CD14-positive monocyte (primary cell): ENCODE measurements at regions not wholly inside any gene's neighbourhood (a gene's known extent, or its start where the extent isn't known, plus 50 kb on each side); places are given as distances from the start of the nearest gene placed in this dataset.

Source experiments
- DNase-seq, 3 donors: peaks; one replicate each; pipeline ENCODE4 v3.0.0-alpha.2; 2011 to 2022
- H2AFZ ChIP-seq: 2 replicates; pipeline ENCODE4 v1.6.0; 2012; ENCODE audit warnings: mild to moderate bottlenecking, low read depth, low read length, inconsistent platforms; ENCODE audit not compliant: insufficient read depth, poor library complexity, severe bottlenecking
- H3K27ac ChIP-seq, 2 donors: 1 replicate in 1 of 2; 2 replicates in 1 of 2; pipeline ENCODE4 v1.5.1; 2012 to 2013; ENCODE audit warnings: low read length in 2 of 2, control low read depth in 1 of 2, inconsistent platforms in 1 of 2, low read depth in 1 of 2, mild to moderate bottlenecking in 1 of 2
- H3K27me3 ChIP-seq, 2 donors: one replicate each; pipeline versions ENCODE4 v1.6.0 to v1.6.1; 2011 to 2013; ENCODE audit warnings: low read length in 2 of 2; ENCODE audit not compliant: control insufficient read depth in 2 of 2, insufficient read depth in 2 of 2
- H3K36me3 ChIP-seq, 2 donors: replicated peaks in 1 of 2; 1 replicate in 1 of 2; 2 replicates in 1 of 2; pipeline versions ENCODE4 v1.5.1 to v1.6.1; 2012 to 2013; ENCODE audit warnings: low read length in 2 of 2, control low read depth in 1 of 2, inconsistent platforms in 1 of 2, mild to moderate bottlenecking in 1 of 2; ENCODE audit not compliant: insufficient read depth in 2 of 2, control insufficient read depth in 1 of 2
- H3K4me1 ChIP-seq, 2 donors: 1 replicate in 1 of 2; 2 replicates in 1 of 2; pipeline versions ENCODE4 v1.5.1 to v1.6.1; 2012 to 2013; ENCODE audit warnings: low read length in 2 of 2, control low read depth in 1 of 2, inconsistent platforms in 1 of 2, mild to moderate bottlenecking in 1 of 2, moderate library complexity in 1 of 2; ENCODE audit not compliant: insufficient read depth in 2 of 2, control insufficient read depth in 1 of 2
- H3K4me2 ChIP-seq: replicated peaks from 2 replicates; pipeline ENCODE3; 2012; ENCODE audit warnings: low read length, moderate library complexity, mild to moderate bottlenecking; ENCODE audit not compliant: poor library complexity, severe bottlenecking; ENCODE audit errors: extremely low read depth
- H3K4me3 ChIP-seq, 3 experiments: fragments of 200-600 bp in 1 of 3; sonication (generic) in 1 of 3; replicated peaks in 1 of 3; 1 replicate in 2 of 3; 2 replicates in 1 of 3; pipeline ENCODE4 v1.5.1; 2011 to 2013; ENCODE audit warnings: low read length in 3 of 3, mild to moderate bottlenecking in 3 of 3, control low read depth in 2 of 3, low read depth in 2 of 3, inconsistent platforms in 1 of 3, moderate library complexity in 1 of 3
- H3K79me2 ChIP-seq: 2 replicates; pipeline ENCODE4 v1.6.0; 2012; ENCODE audit warnings: mild to moderate bottlenecking, control low read depth, inconsistent platforms, low read length, moderate library complexity; ENCODE audit not compliant: insufficient read depth
- H3K9ac ChIP-seq: 2 replicates; pipeline ENCODE4 v1.6.0; 2017; ENCODE audit warnings: low read length, mild to moderate bottlenecking; ENCODE audit not compliant: insufficient read depth, poor library complexity, severe bottlenecking
- H3K9me3 ChIP-seq, 2 donors: replicated peaks in 1 of 2; 1 replicate in 1 of 2; 2 replicates in 1 of 2; pipeline versions ENCODE4 v1.5.1 to v1.6.1; 2012 to 2013; ENCODE audit warnings: low read length in 2 of 2, control low read depth in 1 of 2; ENCODE audit not compliant: control insufficient read depth in 1 of 2, insufficient read depth in 1 of 2
- H4K20me1 ChIP-seq: 2 replicates; pipeline ENCODE4 v1.6.0; 2012; ENCODE audit warnings: mild to moderate bottlenecking, low read length, control low read depth, moderate library complexity; ENCODE audit not compliant: insufficient read depth
- H3K27ac Mint-ChIP-seq, 7 donors: one replicate each; pipeline ENCODE4 v1.8.0; 2020; ENCODE audit warnings: mild to moderate bottlenecking in 7 of 7, mixed read lengths in 7 of 7, moderate library complexity in 6 of 7, inconsistent platforms in 2 of 7
- H3K27me3 Mint-ChIP-seq, 3 donors: one replicate each; pipeline ENCODE4 v1.8.0; 2021 to 2022; ENCODE audit warnings: low read depth in 3 of 3, mild to moderate bottlenecking in 3 of 3, mixed read lengths in 3 of 3, moderate library complexity in 3 of 3, inconsistent platforms in 1 of 3
- H3K36me3 Mint-ChIP-seq, 2 donors: one replicate each; pipeline ENCODE4 v1.8.0; 2020; ENCODE audit warnings: mixed read lengths in 2 of 2, inconsistent platforms in 1 of 2, mild to moderate bottlenecking in 1 of 2
- H3K4me1 Mint-ChIP-seq: one replicate; pipeline ENCODE4 v1.8.0; 2020; ENCODE audit warnings: mild to moderate bottlenecking, mixed read lengths
- H3K4me3 Mint-ChIP-seq, 2 donors: one replicate each; pipeline ENCODE4 v1.8.0; 2020; ENCODE audit warnings: mild to moderate bottlenecking in 2 of 2, mixed read lengths in 2 of 2, moderate library complexity in 1 of 2
- H3K9me3 Mint-ChIP-seq, 7 donors: one replicate each; pipeline ENCODE4 v1.8.0; 2020 to 2022; ENCODE audit warnings: mixed read lengths in 7 of 7, mild to moderate bottlenecking in 6 of 7, moderate library complexity in 6 of 7, inconsistent platforms in 2 of 7
- CTCF ChIP-seq: fragments of 200-600 bp; IDR thresholded peaks from one replicate; pipeline ENCODE4 v1.8.0; 2022; ENCODE audit warnings: antibody characterized with exemption, mild to moderate bottlenecking
- WGBS: methylation state at CpG from one replicate; pipeline ENCODE4 v1.1.5; 2013; ENCODE audit warnings: missing lambda C conversion rate; ENCODE audit not compliant: insufficient coverage; 5-methylcytosine and 5-hydroxymethylcytosine counted together
- intact Hi-C, 2 donors: fragments of 100-400 bp; cut with micrococcal nuclease; formaldehyde crosslinking; loops; one replicate each; pipeline versions ENCODE4 v1.15.0 to v1.15.1; 2023

- no CpG with 5 or more reads among the region's 2 CpGs for WGBS
- H3K36me3 Mint-ChIP-seq, result no peaks in the 10 kb centered on the region
These were observed 116.5 kb upstream of the CCDC28A start for GRCh38 chr6:138657065-138657425.

GRCh38 chr6:138659998-138660397 lies 113.6 kb upstream of the CCDC28A start:
- no peak overlapping the region for H3K27ac Mint-ChIP-seq
- no peaks in the 10 kb centered on the region for H3K27me3 ChIP-seq
- no peaks in the 10 kb centered on the region for H3K79me2 ChIP-seq
- no peak overlapping the region for H3K9ac ChIP-seq
- no peak for DNase-seq
- H3K27me3 Mint-ChIP-seq, result peaks cover 2% of the 10 kb centered on the region in 3 donors
- no peak overlapping the region for H3K4me3 ChIP-seq
- no peaks in the 10 kb centered on the region for H3K36me3 ChIP-seq
- no peaks in the 10 kb centered on the region for H3K9me3 Mint-ChIP-seq
- intact Hi-C loops, result no loop called here
- H2AFZ ChIP-seq, result no peak overlapping the region
- 77% methylated on average over 2 of the region's 2 CpGs for WGBS
- no peak overlapping the region for H3K27ac ChIP-seq
- H3K9me3 ChIP-seq, result no peaks in the 10 kb centered on the region
- H3K4me1 Mint-ChIP-seq, result peaks cover 5% of the 10 kb centered on the region
- no peak overlapping the region for H3K4me3 Mint-ChIP-seq
- TF ChIP-seq CTCF, result no peak
- H4K20me1 ChIP-seq, result no peaks in the 10 kb centered on the region
- H3K4me1 ChIP-seq, result no peaks in the 10 kb centered on the region
- H3K36me3 Mint-ChIP-seq, result no peaks in the 10 kb centered on the region
- no peak overlapping the region for H3K4me2 ChIP-seq

More at GRCh38 chr6:138657065-138657425, 116.5 kb upstream of the CCDC28A start:
- Mint-ChIP-seq H3K4me1 (peaks cover 6% of the 10 kb centered on the region), H3K27ac (no peak overlapping the region), H3K9me3 (no peaks in the 10 kb centered on the region), H3K4me3 (no peak overlapping the region), H3K27me3 (peaks cover 2% of the 10 kb centered on the region in 3 donors)
- no peak overlapping the region for H3K27ac ChIP-seq
- H3K9ac ChIP-seq, result no peak overlapping the region
- H3K4me3 ChIP-seq, result no peak overlapping the region
- H3K27me3 ChIP-seq, result no peaks in the 10 kb centered on the region
- DNase-seq, result no peak
- no peaks in the 10 kb centered on the region for H3K4me1 ChIP-seq
- H2AFZ ChIP-seq, result no peak overlapping the region
- H3K4me2 ChIP-seq, result no peak overlapping the region
- intact Hi-C loops, result no loop called here
- no peaks in the 10 kb centered on the region for H3K79me2 ChIP-seq
- H3K9me3 ChIP-seq, result no peaks in the 10 kb centered on the region
- no peak for TF ChIP-seq CTCF
- H4K20me1 ChIP-seq, result no peaks in the 10 kb centered on the region
- no peaks in the 10 kb centered on the region for H3K36me3 ChIP-seq
